CD8-positive, alpha-beta memory T cell (primary cell): ENCODE measurements at regions not wholly inside any gene's neighbourhood (a gene's known extent, or its start where the extent isn't known, plus 50 kb on each side); places are given as distances from the start of the nearest gene placed in this dataset.

Experiments used
- CTCF ChIA-PET: fragments of 350-600 bp; sonication (Branson Sonifier 250); formaldehyde crosslinking; loops from one replicate; lab custom pipeline; 2021; ENCODE audit warnings: antibody characterized with exemption; lab: Charles Lee
- POLR2A ChIA-PET: fragments of 350-600 bp; sonication (Branson Sonifier 250); formaldehyde crosslinking; loops from one replicate; lab custom pipeline; 2021; ENCODE audit warnings: antibody characterized with exemption; lab: Charles Lee
- DNase-seq, 5 donors: peaks; one replicate each; pipeline versions ENCODE4 v3.0.0 to v3.0.0-alpha.2; 2020 to 2022; ENCODE audit warnings: mixed read lengths in 1 of 5
- H3K27ac ChIP-seq: one replicate; pipeline ENCODE4 v1.7.0; 2013; ENCODE audit warnings: low read depth, mild to moderate bottlenecking, low read length, moderate library complexity
- H3K27me3 ChIP-seq: 2 replicates; pipeline ENCODE4 v1.7.0; 2013; ENCODE audit warnings: low read length, mild to moderate bottlenecking; ENCODE audit not compliant: insufficient read depth, poor library complexity, severe bottlenecking
- H3K36me3 ChIP-seq: 2 replicates; pipeline ENCODE4 v1.7.0; 2013; ENCODE audit warnings: mild to moderate bottlenecking, low read length, moderate library complexity; ENCODE audit not compliant: insufficient read depth
- H3K4me1 ChIP-seq: 2 replicates; pipeline ENCODE4 v1.7.0; 2013; ENCODE audit warnings: mild to moderate bottlenecking, low read length, moderate library complexity; ENCODE audit not compliant: insufficient read depth
- H3K4me3 ChIP-seq: 2 replicates; pipeline ENCODE4 v1.7.0; 2013; ENCODE audit warnings: mild to moderate bottlenecking, low read length
- H3K9me3 ChIP-seq: 2 replicates; pipeline ENCODE4 v1.7.0; 2013; ENCODE audit warnings: mild to moderate bottlenecking, low read length
- H3K27ac Mint-ChIP-seq, 8 donors: one replicate each; pipeline ENCODE4 v1.8.0; 2020 to 2021; ENCODE audit warnings: mixed read lengths in 8 of 8, mild to moderate bottlenecking in 6 of 8, inconsistent platforms in 3 of 8, moderate library complexity in 3 of 8
- H3K27me3 Mint-ChIP-seq, 2 donors: one replicate each; pipeline ENCODE4 v1.8.0; 2020 to 2021; ENCODE audit warnings: mixed read lengths in 2 of 2, mild to moderate bottlenecking in 1 of 2, moderate library complexity in 1 of 2
- H3K36me3 Mint-ChIP-seq, 3 donors: one replicate each; pipeline ENCODE4 v1.8.0; 2020 to 2021; ENCODE audit warnings: mixed read lengths in 3 of 3, inconsistent platforms in 1 of 3, mild to moderate bottlenecking in 1 of 3
- H3K4me1 Mint-ChIP-seq, 3 donors: one replicate each; pipeline ENCODE4 v1.8.0; 2020 to 2021; ENCODE audit warnings: mixed read lengths in 3 of 3, inconsistent platforms in 1 of 3, mild to moderate bottlenecking in 1 of 3
- H3K4me3 Mint-ChIP-seq, 7 donors: one replicate each; pipeline ENCODE4 v1.8.0; 2020 to 2021; ENCODE audit warnings: mixed read lengths in 7 of 7, mild to moderate bottlenecking in 6 of 7, moderate library complexity in 4 of 7, inconsistent platforms in 2 of 7
- H3K9me3 Mint-ChIP-seq, 5 donors: one replicate each; pipeline ENCODE4 v1.8.0; 2020 to 2022; ENCODE audit warnings: mixed read lengths in 5 of 5, mild to moderate bottlenecking in 3 of 5, moderate library complexity in 2 of 5, inconsistent platforms in 1 of 5

GRCh38 chr1:242761556-242761955 lies 237.1 kb upstream of the PLD5 start:
- H3K27ac ChIP-seq, result no peak overlapping the region

GRCh38 chr1:242754926-242755325 lies 230.4 kb upstream of the PLD5 start:
- Mint-ChIP-seq H3K36me3 (peaks cover 0 to 1% (median 0%) of the 10 kb centered on the region in 3 donors), H3K4me1 (no peaks in the 10 kb centered on the region), H3K4me3 (no peak overlapping the region), H3K9me3 (peaks cover 0 to 8% (median 2%) of the 10 kb centered on the region in 5 donors), H3K27ac (no peak overlapping the region), H3K27me3 (no peaks in the 10 kb centered on the region)
- no peaks in the 10 kb centered on the region for H3K27me3 ChIP-seq
- H3K9me3 ChIP-seq, result no peaks in the 10 kb centered on the region
- ChIA-PET POLR2A (no interaction called here), CTCF (no interaction called here)
- no peak overlapping the region for H3K27ac ChIP-seq
- H3K4me3 ChIP-seq, result no peak overlapping the region
- H3K4me1 ChIP-seq, result no peaks in the 10 kb centered on the region
- no peak for DNase-seq
- no peaks in the 10 kb centered on the region for H3K36me3 ChIP-seq

More at GRCh38 chr1:242761556-242761955, 237.1 kb upstream of the PLD5 start:
- ChIA-PET CTCF (no interaction called here), POLR2A (no interaction called here)
- DNase-seq, result no peak
- Mint-ChIP-seq H3K27me3 (no peaks in the 10 kb centered on the region), H3K4me3 (no peak overlapping the region), H3K4me1 (no peaks in the 10 kb centered on the region), H3K27ac (no peak overlapping the region), H3K9me3 (peaks cover 10 to 21% (median 13%) of the 10 kb centered on the region in 5 donors), H3K36me3 (peaks cover 0 to 1% (median 0%) of the 10 kb centered on the region in 3 donors)
- Histone ChIP-seq H3K27me3 (no peaks in the 10 kb centered on the region), H3K4me1 (no peaks in the 10 kb centered on the region), H3K4me3 (no peak overlapping the region), H3K9me3 (no peaks in the 10 kb centered on the region), H3K36me3 (no peaks in the 10 kb centered on the region)

GRCh38 chr1:242754125-242754524 lies 229.6 kb upstream of the PLD5 start:
- no peaks in the 10 kb centered on the region for H3K36me3 ChIP-seq
- H3K9me3 ChIP-seq, result no peaks in the 10 kb centered on the region
- ChIA-PET POLR2A (no interaction called here), CTCF (no interaction called here)
- H3K4me1 ChIP-seq, result no peaks in the 10 kb centered on the region
- no peaks in the 10 kb centered on the region for H3K27me3 ChIP-seq
- Mint-ChIP-seq H3K9me3 (peaks cover 0 to 8% (median 2%) of the 10 kb centered on the region in 5 donors), H3K4me3 (no peak overlapping the region), H3K36me3 (peaks cover 0 to 1% (median 0%) of the 10 kb centered on the region in 3 donors), H3K27me3 (no peaks in the 10 kb centered on the region), H3K27ac (no peak overlapping the region), H3K4me1 (no peaks in the 10 kb centered on the region)
- no peak for DNase-seq
- no peak overlapping the region for H3K4me3 ChIP-seq
- no peak overlapping the region for H3K27ac ChIP-seq

- H3K4me1 ChIP-seq, result no peaks in the 10 kb centered on the region
- Mint-ChIP-seq H3K36me3 (no peaks in the 10 kb centered on the region), H3K27ac (no peak overlapping the region), H3K4me3 (no peak overlapping the region), H3K9me3 (peaks cover 0 to 2% (median 0%) of the 10 kb centered on the region in 5 donors), H3K27me3 (peaks cover 0 to 1% of the 10 kb centered on the region in 2 donors), H3K4me1 (no peaks in the 10 kb centered on the region)
- H3K9me3 ChIP-seq, result no peaks in the 10 kb centered on the region
- no peaks in the 10 kb centered on the region for H3K27me3 ChIP-seq
- no peak overlapping the region for H3K4me3 ChIP-seq
- POLR2A ChIA-PET, result no interaction called here
- H3K27ac ChIP-seq, result no peak overlapping the region
- no peaks in the 10 kb centered on the region for H3K36me3 ChIP-seq
- DNase-seq, result no peak
- CTCF ChIA-PET, result no interaction called here
These were observed 222.7 kb upstream of the PLD5 start for GRCh38 chr1:242747233-242747632.

GRCh38 chr1:242745079-242745478 lies 220.6 kb upstream of the PLD5 start:
- CTCF ChIA-PET, result no interaction called here

GRCh38 chr1:242743983-242744780 lies 219.7 kb upstream of the PLD5 start:
- no peaks in the 10 kb centered on the region for H3K4me1 ChIP-seq
- CTCF ChIA-PET, result no interaction called here
- H3K4me1 Mint-ChIP-seq, result no peaks in the 10 kb centered on the region

More at GRCh38 chr1:242745079-242745478, 220.6 kb upstream of the PLD5 start:
- H3K4me3 ChIP-seq, result no peak overlapping the region
- no peaks in the 10 kb centered on the region for H3K27me3 ChIP-seq
- Mint-ChIP-seq H3K27me3 (peaks cover 0 to 4% of the 10 kb centered on the region in 2 donors), H3K27ac (no peak overlapping the region), H3K36me3 (peaks cover 0 to 2% (median 0%) of the 10 kb centered on the region in 3 donors), H3K4me3 (no peak overlapping the region), H3K4me1 (no peaks in the 10 kb centered on the region), H3K9me3 (peaks cover 0 to 3% (median 2%) of the 10 kb centered on the region in 5 donors)
- no peaks in the 10 kb centered on the region for H3K36me3 ChIP-seq
- H3K27ac ChIP-seq, result no peak overlapping the region
- H3K4me1 ChIP-seq, result no peaks in the 10 kb centered on the region
- H3K9me3 ChIP-seq, result no peaks in the 10 kb centered on the region
- DNase-seq, result no peak
- POLR2A ChIA-PET, result no interaction called here

GRCh38 chr1:242738702-242739645 lies 214.5 kb upstream of the PLD5 start:
- no peak for DNase-seq
- no peaks in the 10 kb centered on the region for H3K4me1 ChIP-seq
- Mint-ChIP-seq H3K4me1 (no peaks in the 10 kb centered on the region), H3K4me3 (no peak overlapping the region), H3K9me3 (peaks cover 0 to 7% (median 2%) of the 10 kb centered on the region in 5 donors), H3K27me3 (peaks cover 0 to 4% of the 10 kb centered on the region in 2 donors), H3K36me3 (peaks cover 0 to 2% (median 0%) of the 10 kb centered on the region in 3 donors), H3K27ac (no peak overlapping the region)
- no peaks in the 10 kb centered on the region for H3K27me3 ChIP-seq
- H3K9me3 ChIP-seq, result no peaks in the 10 kb centered on the region
- POLR2A ChIA-PET, result no interaction called here
- CTCF ChIA-PET, result no interaction called here
- no peak overlapping the region for H3K27ac ChIP-seq
- H3K36me3 ChIP-seq, result no peaks in the 10 kb centered on the region
- H3K4me3 ChIP-seq, result no peak overlapping the region

More at GRCh38 chr1:242743983-242744780, 219.7 kb upstream of the PLD5 start:
- Mint-ChIP-seq H3K36me3 (peaks cover 0 to 2% (median 0%) of the 10 kb centered on the region in 3 donors), H3K9me3 (peaks cover 0 to 4% (median 2%) of the 10 kb centered on the region in 5 donors), H3K27ac (no peak overlapping the region), H3K27me3 (peaks cover 0 to 4% of the 10 kb centered on the region in 2 donors), H3K4me3 (no peak overlapping the region)
- Histone ChIP-seq H3K9me3 (no peaks in the 10 kb centered on the region), H3K36me3 (no peaks in the 10 kb centered on the region), H3K27ac (no peak overlapping the region), H3K27me3 (no peaks in the 10 kb centered on the region), H3K4me3 (no peak overlapping the region)
- POLR2A ChIA-PET, result no interaction called here
- DNase-seq, result no peak

- no peaks in the 10 kb centered on the region for H3K9me3 ChIP-seq
- Mint-ChIP-seq H3K27me3 (no peaks in the 10 kb centered on the region), H3K4me3 (no peak overlapping the region), H3K36me3 (no peaks in the 10 kb centered on the region), H3K9me3 (peaks cover 0 to 13% (median 4%) of the 10 kb centered on the region in 5 donors), H3K4me1 (no peaks in the 10 kb centered on the region), H3K27ac (no peak overlapping the region)
- CTCF ChIA-PET, result no interaction called here
- no peak overlapping the region for H3K4me3 ChIP-seq
- no peaks in the 10 kb centered on the region for H3K27me3 ChIP-seq
- no peaks in the 10 kb centered on the region for H3K4me1 ChIP-seq
- no peak for DNase-seq
- POLR2A ChIA-PET, result no interaction called here
- no peaks in the 10 kb centered on the region for H3K36me3 ChIP-seq
- no peak overlapping the region for H3K27ac ChIP-seq
These were observed 212.1 kb upstream of the PLD5 start for GRCh38 chr1:242736611-242737010.
